Inferior parietal cortex (tissue), 1 donor: ENCODE measurements at regions not wholly inside any gene's neighbourhood (a gene's known extent, or its start where the extent isn't known, plus 50 kb on each side); places are given as distances from the start of the nearest gene placed in this dataset.

Experiments
- DNase-seq: peaks from one replicate; pipeline ENCODE4 v3.0.0-alpha.2; 2016; ENCODE audit errors: extremely low spot score

DNA sequence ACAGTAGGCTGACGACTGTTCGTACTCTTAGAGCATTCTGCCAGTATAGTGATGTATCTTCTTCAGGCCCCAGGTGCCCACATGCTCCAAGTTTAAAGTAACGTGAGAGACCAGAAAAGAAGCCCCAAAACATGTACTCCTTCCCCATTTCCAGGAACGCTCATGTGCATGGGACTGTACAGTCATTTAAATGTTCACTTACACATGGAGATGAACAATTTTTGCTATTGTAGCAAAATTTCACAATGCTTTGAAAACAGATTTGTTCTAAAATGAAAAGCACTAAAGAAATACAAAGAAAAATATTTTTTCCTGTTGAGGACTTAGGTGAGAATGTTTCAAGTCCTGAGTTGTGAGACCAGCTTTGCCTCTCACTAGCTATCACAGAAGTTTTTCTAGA is 269.3 kb upstream of the PRDM1 start:
- no peak for DNase-seq

GRCh38 chr6:105815661-105816555 is 270.2 kb upstream of the PRDM1 start:
- DNase-seq, result no peak

DNA sequence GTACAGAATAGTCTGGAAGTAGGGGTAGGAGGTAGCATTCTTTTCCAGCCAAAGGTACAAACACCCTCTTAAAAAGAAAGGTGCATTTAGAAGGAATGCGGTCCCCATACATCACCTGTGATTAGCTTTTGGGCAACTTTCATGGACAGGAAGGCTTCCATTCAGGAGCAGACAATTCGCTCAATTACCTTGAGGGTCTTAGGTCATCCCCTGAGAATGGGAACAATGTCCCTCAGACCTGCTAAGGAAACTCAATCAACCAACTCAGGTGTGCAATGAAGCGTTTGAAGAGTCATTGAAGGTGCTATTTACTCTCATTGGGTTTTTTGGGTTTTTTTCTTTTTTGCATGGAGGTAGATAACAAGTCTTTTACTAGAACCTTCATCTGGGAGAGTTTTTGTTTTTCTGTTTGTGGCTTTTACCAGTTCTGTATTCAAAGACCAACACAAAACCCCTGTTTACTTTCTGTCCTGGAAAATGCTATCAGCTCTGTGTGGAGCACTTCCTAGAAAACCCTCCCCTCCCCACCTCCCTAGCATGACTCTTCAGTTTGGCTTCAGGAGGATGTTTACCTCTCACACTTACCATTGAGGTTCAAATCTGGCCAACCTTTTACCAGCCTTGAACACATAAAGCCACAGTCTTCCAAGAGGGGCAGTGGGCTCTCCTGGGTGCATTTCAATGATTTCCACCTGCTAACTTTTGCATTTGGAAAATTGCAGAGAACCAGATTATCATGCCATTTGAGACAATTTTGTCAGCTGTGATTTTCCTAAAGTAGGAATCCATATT is 271.2 kb upstream of the PRDM1 start:
- DNase-seq, result no peak

DNA sequence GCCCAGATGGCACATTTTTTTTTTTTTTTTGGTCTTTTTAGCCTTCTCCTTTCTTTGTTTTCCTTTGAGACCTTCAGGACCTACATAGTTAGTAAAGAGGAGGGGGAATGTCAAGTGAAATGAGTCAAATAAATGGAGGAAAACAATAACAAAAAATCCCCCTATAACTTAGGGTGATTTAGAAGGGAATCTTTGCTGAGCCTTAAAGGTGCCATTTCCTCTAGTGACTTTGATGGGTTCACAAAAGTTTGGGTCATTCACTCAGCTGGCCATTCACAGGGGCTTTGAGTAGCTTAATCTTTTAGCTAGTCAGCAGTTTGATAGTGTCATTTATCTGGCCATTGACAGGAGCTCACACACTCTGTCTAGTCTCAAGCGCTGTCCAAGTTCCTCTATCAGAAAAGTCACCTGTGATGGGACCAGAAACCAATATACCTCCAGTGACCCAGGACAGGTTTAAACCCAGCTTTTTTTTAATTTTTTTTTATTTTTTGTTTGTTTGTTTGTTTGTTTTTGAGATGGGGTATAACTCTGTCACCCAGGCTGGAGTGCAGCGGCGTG is 275.1 kb upstream of the PRDM1 start:
- no peak for DNase-seq

GRCh38 chr6:105810105-105810921 is 275.8 kb upstream of the PRDM1 start:
- DNase-seq, result no peak

GRCh38 chr6:105808571-105808970 is 277.6 kb upstream of the PRDM1 start:
- no peak for DNase-seq

GRCh38 chr6:105807905-105808304 is 278.2 kb upstream of the PRDM1 start:
- DNase-seq, result no peak

DNA sequence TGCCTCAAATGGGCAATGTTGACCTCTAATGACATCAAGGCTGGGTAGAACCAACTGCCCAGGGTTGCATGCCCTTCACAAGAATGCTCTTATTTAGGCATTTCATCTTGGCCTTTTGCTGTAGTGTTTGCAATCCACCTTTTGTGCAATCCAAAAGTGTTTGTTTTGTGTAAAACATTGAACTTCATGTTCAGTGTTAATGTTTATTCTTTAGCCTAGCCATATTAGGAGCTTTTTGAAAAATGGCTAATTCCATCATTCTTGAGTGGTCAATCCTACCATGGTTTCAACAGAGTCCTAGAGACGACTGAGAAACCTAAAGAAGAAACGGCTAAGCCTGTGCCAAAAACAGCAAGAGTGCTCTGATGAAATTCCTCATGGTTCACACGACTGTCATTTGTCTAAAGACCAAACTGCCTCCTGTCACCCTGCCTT is 279.6 kb upstream of the PRDM1 start:
- DNase-seq, result no peak

DNA sequence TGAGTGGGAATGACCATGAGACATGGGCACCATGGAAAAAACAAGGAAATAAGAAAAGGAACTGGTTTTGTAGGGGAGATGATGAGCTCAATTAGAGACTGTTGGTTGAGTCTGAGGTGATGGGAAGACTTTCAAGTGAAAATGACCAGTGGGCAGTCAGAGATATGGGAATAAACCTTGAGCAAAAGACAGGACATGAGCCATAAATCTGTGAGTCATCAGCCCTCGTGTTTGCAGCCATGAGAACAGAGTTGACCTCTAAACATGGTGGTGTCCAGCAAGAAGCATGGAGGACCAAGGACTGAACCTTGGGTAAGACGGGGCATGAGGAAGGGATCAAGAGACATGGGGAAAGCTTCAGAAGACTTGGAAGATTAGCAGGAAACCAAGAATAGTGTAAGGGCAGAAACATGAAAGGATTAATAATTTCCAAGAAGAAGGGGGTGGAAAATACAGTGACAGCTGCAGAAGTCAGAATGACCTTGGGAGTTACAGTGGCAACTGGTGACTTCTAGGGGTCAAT is 280.6 kb upstream of the PRDM1 start:
- DNase-seq, result no peak

GRCh38 chr6:105804424-105804823 is 281.7 kb upstream of the PRDM1 start:
- no peak for DNase-seq

DNA sequence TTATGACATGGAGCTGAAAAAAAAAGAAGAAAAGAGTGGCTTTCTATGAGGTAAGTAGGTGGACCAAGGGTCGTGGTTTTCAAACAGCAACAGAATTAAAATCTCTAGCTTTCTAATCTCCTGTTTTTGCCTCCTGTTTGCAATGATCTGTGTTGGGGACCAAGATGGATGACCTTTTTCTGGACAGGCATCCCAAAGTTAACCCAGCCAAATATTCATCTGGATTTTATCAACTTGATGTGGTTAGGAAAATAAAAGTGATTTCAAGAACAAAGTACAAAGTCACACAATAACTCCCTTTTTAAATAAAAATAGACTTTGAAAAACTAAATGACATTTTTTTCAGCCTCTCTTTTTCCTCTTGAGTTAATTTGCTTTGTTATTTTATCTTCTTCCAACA is 282.1 kb upstream of the PRDM1 start:
- no peak for DNase-seq

DNA sequence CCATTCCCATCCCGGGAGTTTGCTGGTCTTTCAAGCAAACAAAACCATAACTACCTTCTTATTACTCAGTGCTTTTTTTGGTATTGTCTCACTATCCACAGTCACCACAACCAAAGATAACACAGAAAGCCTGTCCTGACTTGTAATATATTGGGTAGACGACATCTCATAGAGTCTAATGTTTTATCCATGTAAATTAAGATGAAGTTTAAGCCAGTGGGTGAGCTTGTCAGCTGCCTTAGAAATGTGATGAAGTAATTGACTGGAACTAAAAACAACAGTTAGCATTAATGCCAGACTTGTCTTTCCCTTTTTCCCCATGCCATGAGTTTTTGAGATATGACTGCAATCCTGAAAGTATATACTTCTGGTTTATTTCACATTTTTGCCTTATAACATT is 282.7 kb upstream of the PRDM1 start:
- no peak for DNase-seq

DNA sequence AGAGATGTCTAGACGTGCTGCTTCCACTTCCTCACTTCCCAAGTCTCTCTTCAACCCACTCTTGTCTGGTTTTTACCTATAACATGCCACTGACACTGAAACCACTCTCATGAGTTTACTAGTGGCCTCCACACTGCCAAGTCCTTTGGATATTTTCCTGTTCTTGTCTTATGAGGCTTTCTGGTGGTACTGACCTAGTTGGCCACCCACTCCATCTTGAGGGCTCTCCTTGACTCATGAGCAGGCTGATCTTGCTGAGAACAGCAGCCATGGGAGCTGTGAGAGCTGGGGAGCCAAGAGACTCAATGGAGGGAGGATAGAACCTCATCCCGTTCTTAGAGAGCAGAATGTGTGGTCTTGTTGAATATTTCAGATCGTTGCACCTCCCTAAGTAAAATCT is 283.4 kb upstream of the PRDM1 start:
- DNase-seq, result no peak

GRCh38 chr6:105800871-105801270 is 285.3 kb upstream of the PRDM1 start:
- DNase-seq, result no peak

DNA sequence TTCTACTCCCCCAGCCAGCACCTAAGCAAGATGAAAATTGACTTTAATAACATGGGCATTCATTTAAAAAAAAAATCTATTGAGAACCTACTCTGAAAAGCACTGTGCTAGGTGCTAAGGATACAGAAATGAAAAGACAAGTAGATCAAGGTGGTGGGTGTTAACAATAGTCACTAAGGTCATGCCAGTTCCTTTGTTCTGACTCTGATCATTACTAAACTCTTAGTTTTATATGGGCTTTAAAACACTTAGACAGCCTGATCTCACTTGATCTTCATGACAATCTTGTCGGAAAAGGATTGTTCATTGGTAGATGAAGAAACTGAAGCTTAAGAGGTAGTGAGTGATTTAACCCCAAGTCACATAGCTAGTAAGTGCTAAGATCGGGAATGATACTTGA is 285.7 kb upstream of the PRDM1 start:
- DNase-seq, result no peak

DNA sequence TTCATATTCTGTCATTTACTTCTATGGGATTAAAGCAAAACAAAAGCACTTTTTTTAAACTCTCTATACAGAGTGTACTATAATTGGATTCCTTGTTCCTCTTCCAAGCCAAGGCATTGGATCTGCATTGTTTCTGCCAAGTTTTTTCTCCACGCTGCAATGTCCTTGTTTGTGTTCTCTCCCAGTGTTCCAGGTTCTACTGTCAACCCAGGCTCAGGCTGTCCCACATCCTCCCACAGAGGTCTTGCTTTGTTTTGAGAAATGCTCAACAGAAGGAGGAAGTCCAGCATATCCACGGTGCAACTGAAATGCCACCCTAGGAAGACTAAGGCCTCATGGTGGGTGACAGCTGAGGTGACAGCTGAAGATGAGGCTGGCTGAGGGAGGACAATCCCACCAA is 287.1 kb upstream of the PRDM1 start:
- peak; percentile 61 for DNase-seq

DNA sequence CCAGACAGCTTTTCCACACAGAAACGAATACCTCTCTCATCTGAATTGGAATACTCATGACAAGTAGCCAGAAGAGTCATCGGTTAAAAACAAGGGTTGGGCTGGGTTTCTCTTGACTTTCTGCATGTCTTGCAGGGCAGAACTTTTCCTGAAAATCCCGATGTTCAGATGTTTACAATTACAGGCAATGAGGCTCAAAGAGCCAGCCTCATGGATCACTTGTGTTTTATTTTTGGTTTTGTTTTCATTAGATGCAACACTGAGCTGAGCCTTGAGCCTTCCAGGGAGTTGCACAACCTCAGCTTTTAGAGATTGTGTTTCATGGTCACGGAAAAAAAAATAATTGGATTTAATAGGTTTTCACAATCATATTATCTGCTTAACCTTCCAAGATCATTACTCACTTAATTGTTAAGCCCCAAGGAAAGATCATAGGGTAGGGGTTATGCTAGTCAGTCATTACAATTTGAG is 288.1 kb upstream of the PRDM1 start:
- DNase-seq, result no peak

DNA sequence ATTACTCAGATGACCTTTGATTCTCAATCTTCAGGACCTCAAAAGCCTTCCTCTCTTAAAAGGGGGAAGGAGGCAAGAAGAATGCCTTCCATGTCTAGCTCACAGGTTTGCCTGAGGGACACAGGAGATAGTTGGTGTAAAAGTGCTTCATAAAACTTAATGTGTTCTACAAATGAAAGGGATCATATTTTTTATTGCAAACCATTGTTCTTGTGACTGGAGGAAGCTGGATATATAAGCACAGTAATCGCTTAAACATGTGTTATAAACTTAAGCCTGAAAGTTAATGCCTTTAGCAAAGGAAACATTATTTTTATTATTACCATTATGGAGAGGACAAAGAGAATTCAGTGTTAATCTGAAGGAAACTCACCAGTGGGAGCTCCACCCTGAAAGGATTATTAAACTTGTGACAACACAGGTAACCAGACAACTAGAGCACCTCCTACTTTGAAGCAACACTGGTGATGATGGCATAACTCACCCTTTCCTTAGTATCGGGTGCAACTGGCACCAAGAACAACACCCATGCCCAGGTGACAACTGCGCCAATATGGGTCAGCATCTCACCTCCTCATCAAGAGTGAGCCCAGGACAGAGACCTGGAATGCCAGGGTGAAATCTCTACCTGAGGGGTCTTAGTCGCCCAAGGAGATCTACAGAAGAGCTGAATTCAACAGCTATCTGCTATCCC is 288.7 kb upstream of the PRDM1 start:
- DNase-seq, result no peak

GRCh38 chr6:105795913-105796517 is 290.1 kb upstream of the PRDM1 start:
- no peak for DNase-seq

DNA sequence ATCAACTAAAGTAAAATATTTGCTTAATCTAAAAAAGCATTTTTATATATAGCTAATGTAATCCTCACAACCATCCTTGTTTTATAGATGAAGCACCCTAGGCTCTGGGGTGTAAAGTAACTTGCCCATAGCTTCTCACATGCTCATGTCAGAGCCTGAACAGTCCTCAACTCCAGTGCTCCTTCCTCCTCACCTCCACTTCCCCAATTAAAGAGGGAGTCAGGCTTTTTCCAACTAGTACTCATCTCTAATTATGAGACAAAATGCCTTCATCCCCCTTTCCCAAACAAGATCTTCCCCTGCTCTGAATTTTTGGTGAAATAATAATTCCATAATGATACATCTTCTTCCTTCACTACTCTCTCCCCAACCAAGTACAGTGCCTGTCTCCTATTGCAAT is 290.8 kb upstream of the PRDM1 start:
- no peak for DNase-seq
